ENCODE measurements at regions not wholly inside any gene's neighbourhood (a gene's known extent, or its start where the extent isn't known, plus 50 kb on each side); places are given as distances from the start of the nearest gene placed in this dataset.

DNA sequence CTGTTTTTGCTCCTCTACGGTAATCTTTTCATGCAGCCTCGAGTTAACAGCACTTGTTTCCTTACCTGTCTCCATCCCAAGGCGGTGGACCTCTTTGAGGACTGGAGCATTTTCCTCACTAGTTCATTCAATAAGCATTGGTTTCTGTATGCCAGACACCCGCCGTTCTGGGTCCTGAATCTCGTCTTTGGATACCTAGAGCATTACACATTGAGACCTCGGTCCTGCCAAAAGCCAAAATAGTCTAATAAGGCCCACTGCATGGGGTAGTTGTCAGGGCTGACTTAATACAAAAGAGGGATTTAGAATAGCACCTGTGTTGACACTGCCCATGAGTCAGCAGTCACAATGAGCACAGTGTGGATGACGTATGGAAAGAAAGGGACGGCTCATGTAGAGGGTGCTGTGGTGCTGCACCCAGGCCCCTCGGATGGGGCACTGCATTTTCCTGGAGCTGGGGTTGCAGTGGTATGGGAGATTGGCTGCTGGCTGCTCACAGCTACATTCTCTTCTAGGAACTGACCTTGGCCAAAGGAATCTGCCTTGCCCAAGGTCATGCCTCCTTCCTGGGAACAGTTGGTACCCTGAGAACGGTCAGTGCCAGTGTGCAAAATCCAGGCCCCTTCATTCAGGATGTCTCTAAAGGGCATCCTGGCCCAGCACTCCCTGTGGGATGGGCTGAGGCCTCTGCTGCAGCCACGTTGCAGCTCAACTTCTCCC, 126.9 kb upstream of the NCK2 start:
- DNase-seq, result no peak

GRCh38 chr2:105615305-105615704, 129.4 kb upstream of the NCK2 start:
- DNase-seq, result no peak

GRCh38 chr2:105611811-105612424, 132.8 kb upstream of the NCK2 start:
- no peak for DNase-seq

GRCh38 chr2:105611333-105611637, 133.4 kb upstream of the NCK2 start:
- no peak for DNase-seq

- DNase-seq, result no peak
Observed at GRCh38 chr2:105610576-105611332, 134.0 kb upstream of the NCK2 start.

DNA sequence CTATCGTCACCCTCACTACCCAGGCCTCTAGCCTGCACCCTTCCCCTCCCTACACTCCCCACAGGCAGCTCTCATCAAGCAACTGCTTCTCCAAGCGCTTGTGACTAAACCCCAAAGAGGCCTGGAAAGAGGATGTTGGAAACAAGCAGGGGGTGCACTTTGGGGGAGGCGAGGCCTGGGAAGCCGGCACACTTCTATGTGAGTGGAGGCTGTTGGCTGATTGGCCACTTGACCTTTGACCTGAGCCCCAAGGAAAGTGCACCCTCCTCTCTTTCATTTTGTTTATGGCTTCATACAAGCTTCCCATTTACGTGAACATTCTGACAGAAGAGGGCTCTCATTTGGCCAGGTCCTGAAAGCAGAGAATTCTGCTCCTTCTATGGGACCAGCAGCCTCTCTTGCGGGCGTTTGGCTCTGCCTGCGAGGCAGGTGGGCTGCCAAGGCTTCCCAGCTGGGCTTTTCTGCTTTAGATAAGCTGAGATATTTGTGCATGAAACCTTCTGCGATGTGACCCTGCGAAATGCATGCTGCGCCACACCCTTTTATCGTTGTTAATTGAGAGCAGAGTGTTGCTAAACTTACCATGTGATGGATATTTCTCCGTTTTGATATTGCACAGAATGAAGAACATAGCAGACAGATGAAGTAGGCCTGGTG, 134.8 kb upstream of the NCK2 start:
- DNase-seq, result no peak

GRCh38 chr2:105607920-105608504, 136.7 kb upstream of the NCK2 start:
- no peak for DNase-seq

GRCh38 chr2:105606081-105606480, 138.6 kb upstream of the NCK2 start:
- no peak for DNase-seq

DNA sequence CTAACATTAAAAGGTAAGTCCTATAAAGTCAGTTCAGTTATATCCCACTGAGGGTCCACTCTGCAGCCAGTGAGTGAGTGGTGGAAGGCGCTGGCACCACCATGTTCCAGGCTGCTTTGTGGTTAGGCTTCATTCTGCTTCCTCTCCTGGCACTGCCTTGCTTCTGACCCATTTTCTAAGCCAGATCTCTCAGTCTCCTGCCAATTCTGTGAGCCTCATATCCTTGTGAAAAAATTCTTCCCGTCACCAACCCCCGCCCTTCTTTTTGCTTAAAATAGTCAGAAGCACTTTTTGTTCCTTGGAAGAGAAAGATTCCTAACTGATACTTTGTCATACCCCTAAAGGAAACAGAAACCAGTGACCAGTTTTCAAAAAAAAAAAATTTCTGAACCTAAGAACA, 139.8 kb upstream of the NCK2 start:
- no peak for DNase-seq

DNA sequence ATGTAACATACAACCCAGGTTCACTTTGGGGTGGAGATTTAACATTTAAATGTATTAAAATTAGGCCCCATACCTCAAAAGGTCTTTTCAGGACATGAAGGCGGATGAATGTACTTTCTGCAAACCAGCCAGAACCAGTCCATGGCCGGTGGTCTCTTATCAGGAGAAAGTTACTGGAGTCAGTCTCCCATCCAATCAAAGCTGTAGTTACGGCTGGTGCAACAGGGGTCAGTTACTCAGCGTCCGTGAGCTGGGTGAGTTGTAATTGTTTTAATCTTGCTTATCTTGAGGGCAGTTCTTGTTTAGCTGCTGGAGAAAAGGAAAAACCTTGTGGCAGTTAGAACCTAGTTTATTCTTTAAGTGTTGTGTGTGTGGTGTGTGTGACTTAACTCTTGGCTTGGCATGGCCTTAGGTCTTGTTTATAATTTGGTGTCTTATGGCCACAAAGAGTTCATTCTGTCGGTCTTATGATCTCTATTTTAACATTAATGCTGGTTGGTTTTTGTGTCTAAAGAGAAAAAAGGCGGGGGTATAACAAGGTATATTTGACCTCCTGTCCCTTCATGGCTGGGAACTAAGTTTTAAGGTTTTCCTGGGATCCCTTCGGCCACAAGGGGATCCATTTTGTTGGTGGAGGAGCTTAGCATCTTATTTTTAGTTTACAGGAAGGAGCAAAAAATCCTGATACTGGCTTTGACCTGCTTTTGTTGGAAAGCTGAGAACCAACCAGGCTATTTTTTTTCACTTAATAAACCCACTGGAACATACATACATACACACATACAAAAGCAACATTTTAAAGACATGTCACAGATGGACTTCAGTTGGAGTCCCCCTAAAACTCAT, 143.5 kb upstream of the NCK2 start:
- DNase-seq, result no peak

DNA sequence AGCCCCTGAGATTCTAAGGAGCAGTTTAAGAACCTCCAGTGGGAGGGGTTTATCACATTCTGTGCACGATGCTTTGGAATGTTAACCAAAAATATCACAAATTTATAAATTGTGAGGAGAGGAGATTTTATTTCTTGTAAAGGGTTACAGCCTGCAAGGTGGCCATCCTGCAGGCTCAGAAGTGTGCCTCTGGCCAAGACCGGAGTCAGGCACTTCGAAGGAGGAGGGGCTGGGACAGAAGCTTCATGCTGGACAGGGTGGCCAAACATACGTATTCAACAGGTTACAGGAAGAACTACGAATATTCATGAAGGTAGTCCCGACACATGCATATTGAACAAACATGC, 144.1 kb upstream of the NCK2 start:
- no peak for DNase-seq

DNA sequence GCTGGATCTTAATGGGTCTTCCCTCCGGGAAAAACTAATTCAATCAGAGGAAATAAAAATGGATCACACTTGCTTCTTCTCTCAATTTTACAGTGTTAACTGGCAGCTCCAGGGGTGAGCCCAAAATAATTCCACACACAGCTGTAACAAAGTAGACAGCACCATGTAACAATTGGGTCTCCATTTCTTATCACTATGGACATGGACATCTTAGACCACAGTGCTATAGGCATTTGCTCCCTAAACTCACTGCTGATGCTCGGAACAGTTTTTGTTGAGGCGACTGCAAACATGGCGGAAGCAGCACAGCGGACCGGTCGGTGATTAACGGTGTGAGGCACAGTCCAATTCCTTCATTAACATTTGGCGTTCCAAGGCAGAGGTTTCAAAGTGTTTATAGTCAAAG, 144.7 kb upstream of the NCK2 start:
- DNase-seq, result no peak

DNA sequence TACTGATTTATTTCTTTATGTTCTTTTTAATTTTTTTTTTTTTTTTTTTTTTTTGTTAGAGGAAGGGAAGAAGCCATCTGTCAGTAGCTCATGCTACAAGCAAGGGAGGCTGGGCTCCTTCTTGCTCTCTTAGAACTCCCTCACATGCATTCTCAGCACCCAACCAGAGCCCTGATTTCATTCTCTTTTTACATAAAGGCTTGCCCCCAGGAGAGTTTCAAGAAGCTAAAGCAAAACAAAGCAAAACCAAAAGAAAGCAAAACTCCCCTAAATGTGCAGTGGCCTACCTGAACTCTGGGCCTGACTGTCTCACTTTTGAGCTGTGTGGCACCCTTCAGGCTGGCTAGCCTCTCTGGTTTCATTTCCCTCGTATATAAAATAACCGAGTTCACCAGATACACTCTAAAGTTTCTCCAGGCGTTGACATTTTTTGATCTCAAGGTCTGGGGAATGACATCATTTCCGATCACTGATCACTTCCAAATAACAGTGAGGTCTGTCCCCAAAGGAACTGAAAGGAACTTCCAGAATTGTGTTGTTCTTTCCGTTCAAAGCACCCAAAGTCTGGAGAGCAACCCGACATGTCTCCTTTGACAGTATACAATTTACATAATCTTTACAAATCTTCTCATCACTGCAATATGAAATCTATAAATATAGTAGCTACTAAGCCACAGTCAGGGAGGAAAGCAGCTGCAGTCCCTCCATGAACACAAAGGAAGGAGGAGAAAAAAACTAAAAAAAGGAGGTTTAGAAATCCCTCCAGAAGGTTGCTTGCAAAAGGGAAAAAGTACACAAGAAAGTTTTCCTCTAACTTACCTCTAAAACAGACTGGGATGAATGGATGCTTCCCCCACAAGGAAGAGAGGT, 145.6 kb upstream of the NCK2 start:
- DNase-seq, result no peak

DNA sequence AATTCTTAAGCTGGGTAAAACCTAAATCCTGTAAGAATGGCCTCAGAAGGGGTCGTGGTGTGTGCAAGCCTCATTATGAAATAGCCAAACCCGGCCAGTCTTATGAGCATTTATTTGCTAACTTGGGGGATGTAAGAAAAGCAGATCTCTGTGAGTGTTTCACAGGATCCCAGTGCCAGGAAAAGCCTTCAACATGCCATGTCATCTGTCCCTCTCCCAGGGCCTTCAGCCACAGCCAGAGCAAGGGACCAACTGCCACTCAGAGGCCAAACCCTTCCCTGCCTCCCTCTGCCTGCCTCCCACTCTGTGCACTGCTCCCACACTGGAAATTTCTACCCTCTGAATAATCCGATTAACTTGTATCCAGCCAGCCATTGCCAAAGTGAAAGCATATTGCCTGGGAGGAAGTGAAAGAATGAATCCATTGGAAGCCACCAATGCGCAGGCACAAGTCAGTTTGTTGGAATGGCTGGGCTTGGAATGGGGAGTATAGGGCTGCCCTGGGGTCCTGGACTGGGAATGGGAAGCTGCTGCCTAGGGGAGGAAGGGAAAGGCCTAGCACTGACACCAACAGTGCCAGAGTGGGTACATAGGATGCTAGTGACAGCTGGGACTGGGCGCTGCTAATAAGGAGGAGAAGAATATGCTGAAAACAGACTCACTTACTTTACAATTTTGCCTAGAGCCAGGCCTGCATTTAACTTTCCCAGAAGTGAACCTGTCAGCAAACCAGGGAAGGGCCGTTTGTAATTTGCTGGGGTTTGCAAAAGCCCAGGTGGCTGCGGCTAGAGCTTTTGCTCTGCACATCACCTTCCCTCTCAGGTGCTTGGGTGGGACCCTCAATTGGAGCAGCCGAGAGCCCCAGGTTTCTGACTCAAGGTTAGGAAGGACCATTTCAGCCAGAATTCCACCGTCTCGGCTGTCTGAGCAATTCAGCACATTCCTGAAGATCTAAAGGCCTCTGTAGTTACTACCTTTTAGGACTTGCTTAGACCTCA, 146.6 kb upstream of the NCK2 start:
- no peak for DNase-seq

- no peak for DNase-seq
Observed at GRCh38 chr2:105597011-105597805, 147.5 kb upstream of the NCK2 start.

DNA sequence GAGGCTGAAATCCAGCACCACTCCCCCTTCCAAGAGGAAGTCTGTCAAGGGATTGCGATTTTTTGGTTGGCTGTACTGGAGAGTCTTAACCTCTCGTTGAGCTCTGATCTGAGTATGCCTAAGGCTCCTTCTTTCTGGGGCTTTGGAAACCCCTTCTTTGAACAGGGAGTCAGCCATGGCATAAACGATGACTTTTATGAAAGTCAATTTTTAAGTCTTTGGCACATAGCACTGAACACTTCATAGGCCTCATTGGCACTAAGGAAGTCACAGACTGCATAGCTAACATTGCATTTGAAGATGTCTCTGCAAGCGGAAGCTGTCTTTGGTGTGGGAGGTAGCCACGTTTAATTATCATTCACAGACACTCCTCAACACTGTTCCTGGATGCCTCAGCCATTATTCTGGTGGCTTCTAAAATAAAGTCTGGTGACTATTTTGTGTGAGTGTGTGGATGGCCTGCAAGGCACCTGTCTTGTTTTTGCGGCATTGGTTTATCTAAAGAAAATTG, 148.2 kb upstream of the NCK2 start:
- DNase-seq, result no peak

DNA sequence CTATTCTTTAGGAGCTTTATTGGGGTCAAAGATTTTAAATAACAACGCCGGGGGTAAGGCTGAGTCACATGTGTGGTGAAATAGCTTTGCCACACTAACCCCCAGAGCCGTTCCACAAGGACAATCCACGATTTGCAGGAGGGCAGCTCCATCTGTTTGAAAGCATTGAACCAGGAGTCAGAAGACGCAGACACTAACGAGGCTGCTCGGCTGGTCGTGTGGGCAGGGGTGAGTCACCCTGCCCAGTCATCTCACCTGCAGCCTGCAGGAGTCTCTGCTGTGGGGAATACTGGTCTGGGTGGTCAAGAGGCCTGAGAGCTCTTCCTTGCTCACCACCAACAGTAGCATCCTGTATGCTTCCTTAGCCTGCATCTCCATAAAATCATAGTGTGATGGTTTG, 149.2 kb upstream of the NCK2 start:
- no peak for DNase-seq

- DNase-seq, result no peak
Observed at GRCh38 chr2:105593221-105593967, 151.3 kb upstream of the NCK2 start.
